Neuronal stem cell (in vitro differentiated cells): ENCODE measurements at regions not wholly inside any gene's neighbourhood (a gene's known extent, or its start where the extent isn't known, plus 50 kb on each side); places are given as distances from the start of the nearest gene placed in this dataset.

Experiments used
- DNase-seq: peaks from one replicate; pipeline ENCODE4 v3.0.0-alpha.2; 2013; ENCODE audit warnings: low spot score
- H2AFZ ChIP-seq: one replicate; pipeline ENCODE4 v1.6.1; 2013; ENCODE audit warnings: mild to moderate bottlenecking, low read length, inconsistent platforms
- H2AK5ac ChIP-seq: 2 replicates; pipeline ENCODE4 v1.6.1; 2013; ENCODE audit warnings: low read depth, mild to moderate bottlenecking, inconsistent platforms, low read length, moderate library complexity, mixed read lengths
- H2BK120ac ChIP-seq: 2 replicates; pipeline ENCODE4 v1.6.1; 2013; ENCODE audit warnings: low read depth, mild to moderate bottlenecking, inconsistent platforms, low read length, moderate library complexity, mixed read lengths
- H2BK12ac ChIP-seq: one replicate; pipeline ENCODE4 v1.6.1; 2013; ENCODE audit warnings: low read length, inconsistent platforms
- H2BK15ac ChIP-seq: 2 replicates; pipeline ENCODE4 v1.6.1; 2013; ENCODE audit warnings: mild to moderate bottlenecking, low read length, inconsistent platforms, mixed read lengths
- H2BK5ac ChIP-seq: one replicate; pipeline ENCODE4 v1.6.1; 2013; ENCODE audit warnings: inconsistent platforms, mild to moderate bottlenecking, low read length, moderate library complexity
- H3K14ac ChIP-seq: one replicate; pipeline ENCODE4 v1.6.1; 2013; ENCODE audit warnings: low read length, inconsistent platforms
- H3K18ac ChIP-seq: 2 replicates; pipeline ENCODE4 v1.6.1; 2013; ENCODE audit warnings: low read length, inconsistent platforms
- H3K23ac ChIP-seq: 2 replicates; pipeline ENCODE4 v1.6.1; 2013; ENCODE audit warnings: low read depth, mild to moderate bottlenecking, mixed read lengths, low read length, inconsistent platforms; ENCODE audit not compliant: poor library complexity
- H3K27ac ChIP-seq: replicated peaks from 3 replicates; pipeline ENCODE4 v1.5.1; 2013; ENCODE audit warnings: low read length, inconsistent platforms
- H3K27me3 ChIP-seq, 3 experiments: 2 replicates each; pipeline ENCODE4 v1.6.1; 2013; ENCODE audit warnings: low read length in 3 of 3, mild to moderate bottlenecking in 2 of 3, inconsistent platforms in 1 of 3, low read depth in 1 of 3, mixed read lengths in 1 of 3, moderate library complexity in 1 of 3; ENCODE audit not compliant: control insufficient read depth in 3 of 3, insufficient read depth in 3 of 3
- H3K36me3 ChIP-seq, 2 donors: replicated peaks in 1 of 2; 2 replicates each; pipeline ENCODE4 v1.6.1; 2013; ENCODE audit warnings: low read length in 2 of 2; ENCODE audit not compliant: control insufficient read depth in 2 of 2, insufficient read depth in 2 of 2
- H3K4ac ChIP-seq: 2 replicates; pipeline ENCODE4 v1.6.1; 2013; ENCODE audit warnings: inconsistent platforms, mild to moderate bottlenecking, low read length, moderate library complexity
- H3K4me1 ChIP-seq, 2 donors: 1 replicate in 1 of 2; 2 replicates in 1 of 2; pipeline ENCODE4 v1.6.1; 2013; ENCODE audit warnings: low read length in 2 of 2, low read depth in 1 of 2; ENCODE audit not compliant: control insufficient read depth in 2 of 2, insufficient read depth in 1 of 2
- H3K4me2 ChIP-seq: one replicate; pipeline ENCODE4 v1.6.1; 2013; ENCODE audit warnings: mild to moderate bottlenecking, low read length, inconsistent platforms; ENCODE audit not compliant: insufficient read depth, poor library complexity, severe bottlenecking
- H3K4me3 ChIP-seq, 2 donors: 2 replicates each; pipeline ENCODE4 v1.5.1; 2013; ENCODE audit warnings: low read length in 2 of 2, mild to moderate bottlenecking in 2 of 2, inconsistent platforms in 1 of 2, moderate library complexity in 1 of 2
- H3K79me1 ChIP-seq: one replicate; pipeline ENCODE4 v1.6.1; 2013; ENCODE audit warnings: low read depth, mild to moderate bottlenecking, inconsistent platforms, low read length, moderate library complexity
- H3K9ac ChIP-seq: one replicate; pipeline ENCODE4 v1.6.1; 2013; ENCODE audit warnings: mild to moderate bottlenecking, low read depth, low read length, inconsistent platforms; ENCODE audit not compliant: poor library complexity
- H3K9me3 ChIP-seq, 2 donors: replicated peaks in 1 of 2; 2 replicates each; pipeline versions ENCODE3 to v1.6.1; 2013; ENCODE audit warnings: low read length in 2 of 2, mild to moderate bottlenecking in 2 of 2, inconsistent platforms in 1 of 2, low read depth in 1 of 2, mixed read lengths in 1 of 2, moderate library complexity in 1 of 2; ENCODE audit not compliant: control insufficient read depth in 2 of 2, insufficient read depth in 1 of 2
- H4K8ac ChIP-seq: one replicate; pipeline ENCODE4 v1.6.1; 2013; ENCODE audit warnings: low read depth, mild to moderate bottlenecking, inconsistent platforms, low read length, moderate library complexity
- H4K91ac ChIP-seq: one replicate; pipeline ENCODE4 v1.6.1; 2013; ENCODE audit warnings: low read length, low read depth, mild to moderate bottlenecking, inconsistent platforms; ENCODE audit not compliant: poor library complexity
- WGBS, 2 donors: extraction: QIAGEN DNeasy Blood & Tissue Kit; methylation state at CpG; one replicate each; pipeline ENCODE4 v1.1.7; 2013; ENCODE audit warnings: missing lambda C conversion rate in 2 of 2, mixed read lengths in 1 of 2; ENCODE audit not compliant: insufficient read length in 2 of 2, insufficient replicate concordance in 1 of 2; ENCODE audit errors: extremely low coverage in 2 of 2; 5-methylcytosine and 5-hydroxymethylcytosine counted together

DNA sequence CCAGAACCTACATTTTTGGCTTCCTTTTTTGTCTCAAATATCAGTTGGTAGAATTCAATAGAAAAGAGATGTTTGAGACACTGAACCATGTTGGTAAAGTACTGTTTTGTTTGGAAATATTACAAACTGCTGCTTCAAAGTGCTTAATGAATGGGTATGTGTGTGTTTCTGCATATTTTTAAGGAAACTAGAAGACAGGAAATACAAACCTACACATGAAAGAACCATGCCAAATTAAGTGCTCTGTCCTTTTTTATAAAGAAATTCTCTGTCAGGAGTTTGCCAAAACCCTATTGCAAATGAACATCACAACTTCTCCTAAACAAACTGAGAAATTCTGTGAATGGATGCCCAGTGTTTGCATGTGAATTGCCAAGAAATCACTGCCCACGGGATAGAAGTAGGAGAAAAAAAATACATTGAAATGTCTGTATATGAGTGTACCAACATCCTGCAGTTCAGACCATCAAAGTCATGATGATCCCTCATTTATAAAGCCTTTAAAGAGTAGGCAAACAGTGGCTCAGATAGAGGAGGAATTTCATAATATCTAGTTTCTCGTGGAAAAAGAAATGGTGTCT lies 69.6 kb upstream of the RND3 start:
- H3K27ac ChIP-seq = no peak overlapping the region
- H3K23ac ChIP-seq = no peak overlapping the region
- H3K9me3 ChIP-seq = no peaks in the 10 kb centered on the region
- H2AK5ac ChIP-seq = no peak overlapping the region
- H2BK5ac ChIP-seq = no peak overlapping the region
- H2BK12ac ChIP-seq = no peak overlapping the region
- H2AFZ ChIP-seq = peak overlapping the region; percentile 0
- no peaks in the 10 kb centered on the region for H3K79me1 ChIP-seq
- no peak overlapping the region for H3K9ac ChIP-seq
- DNase-seq = no peak
- no peaks in the 10 kb centered on the region for H3K27me3 ChIP-seq
- H3K4me3 ChIP-seq = no peak overlapping the region
- H3K4me1 ChIP-seq = peaks cover 0 to 2% of the 10 kb centered on the region in 2 donors
- no peak overlapping the region for H3K4ac ChIP-seq
- no peak overlapping the region for H4K91ac ChIP-seq
- no peak overlapping the region for H3K14ac ChIP-seq
- H2BK15ac ChIP-seq = no peak overlapping the region
- H3K4me2 ChIP-seq = no peak overlapping the region
- no peak overlapping the region for H4K8ac ChIP-seq
- no peaks in the 10 kb centered on the region for H3K36me3 ChIP-seq
- no peak overlapping the region for H3K18ac ChIP-seq
- H2BK120ac ChIP-seq = no peak overlapping the region
- whole genome bisulfite sequencing, 2 donors = no CpG with 5 or more reads among the region's 2 CpGs

DNA sequence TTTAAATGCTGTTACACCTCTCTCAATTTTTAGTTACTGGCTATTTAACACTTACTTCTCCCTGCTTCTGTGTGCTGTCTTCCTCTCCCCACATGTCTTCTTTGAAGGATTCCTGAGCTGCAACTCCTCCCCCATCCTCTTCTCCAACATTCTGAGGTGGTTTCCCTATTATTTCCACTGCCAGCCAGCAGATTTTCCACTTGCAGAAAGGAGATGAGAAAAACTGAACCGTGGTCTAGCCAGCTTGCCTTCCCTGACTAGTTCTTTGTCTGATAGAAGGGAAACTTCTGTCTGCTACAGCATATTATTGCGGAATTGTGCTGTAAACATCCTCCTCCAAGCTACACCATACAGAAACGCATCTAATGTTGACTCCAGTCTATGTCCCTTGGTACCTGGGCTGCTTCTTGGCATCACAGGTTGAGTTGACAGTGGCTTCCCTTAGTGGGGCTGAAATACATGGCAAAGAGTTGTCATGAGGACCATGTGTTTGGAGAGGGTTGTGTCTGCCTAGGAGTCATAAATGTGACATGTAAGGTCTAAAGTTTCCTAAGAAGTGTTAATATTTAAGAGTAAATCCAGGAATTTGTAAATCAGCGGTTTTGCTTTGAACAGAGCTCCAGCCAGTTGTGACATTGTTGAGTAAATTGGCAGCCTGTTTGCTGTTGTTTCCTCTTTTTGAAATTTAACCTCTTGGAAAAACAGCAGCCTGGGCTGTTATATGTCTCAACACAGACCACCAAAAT lies 68.3 kb upstream of the RND3 start:
- peaks cover 0 to 2% of the 10 kb centered on the region in 2 donors for H3K4me1 ChIP-seq
- no peaks in the 10 kb centered on the region for H3K9me3 ChIP-seq
- no peak overlapping the region for H3K23ac ChIP-seq
- H4K8ac ChIP-seq = no peak overlapping the region
- DNase-seq = no peak
- H3K27me3 ChIP-seq = no peaks in the 10 kb centered on the region
- no peak overlapping the region for H3K4ac ChIP-seq
- H3K4me2 ChIP-seq = no peak overlapping the region
- no peak overlapping the region for H3K9ac ChIP-seq
- H2AK5ac ChIP-seq = no peak overlapping the region
- H2BK5ac ChIP-seq = no peak overlapping the region
- H3K14ac ChIP-seq = no peak overlapping the region
- no peaks in the 10 kb centered on the region for H3K36me3 ChIP-seq
- H3K27ac ChIP-seq = no peak overlapping the region
- H3K18ac ChIP-seq = no peak overlapping the region
- no peak overlapping the region for H2BK120ac ChIP-seq
- no peak overlapping the region for H2BK15ac ChIP-seq
- H4K91ac ChIP-seq = no peak overlapping the region
- peak overlapping the region; percentile 26 for H2AFZ ChIP-seq
- no peaks in the 10 kb centered on the region for H3K79me1 ChIP-seq
- H2BK12ac ChIP-seq = no peak overlapping the region
- WGBS, 2 donors = no CpG with 5 or more reads among the region's 4 CpGs
- H3K4me3 ChIP-seq = no peak overlapping the region

DNA sequence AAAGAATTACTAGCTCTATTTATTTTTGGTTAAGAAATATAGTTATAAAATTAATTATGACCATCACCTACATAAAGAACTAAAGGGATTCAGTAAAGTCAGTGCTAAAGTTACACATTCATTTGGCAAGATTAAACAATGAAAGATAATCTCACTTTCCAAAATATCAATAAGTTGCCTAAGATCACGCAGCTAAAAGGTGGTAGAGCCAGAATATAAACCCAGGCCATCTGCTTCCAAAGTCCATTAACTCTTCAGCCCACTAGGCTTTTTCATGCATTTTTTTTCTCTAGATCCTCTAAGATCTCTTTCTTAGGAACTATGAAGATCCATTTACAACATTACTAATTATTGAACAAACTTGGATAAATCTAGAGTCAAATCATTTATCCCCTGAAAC lies 66.6 kb upstream of the RND3 start:
- no peak for DNase-seq

DNA sequence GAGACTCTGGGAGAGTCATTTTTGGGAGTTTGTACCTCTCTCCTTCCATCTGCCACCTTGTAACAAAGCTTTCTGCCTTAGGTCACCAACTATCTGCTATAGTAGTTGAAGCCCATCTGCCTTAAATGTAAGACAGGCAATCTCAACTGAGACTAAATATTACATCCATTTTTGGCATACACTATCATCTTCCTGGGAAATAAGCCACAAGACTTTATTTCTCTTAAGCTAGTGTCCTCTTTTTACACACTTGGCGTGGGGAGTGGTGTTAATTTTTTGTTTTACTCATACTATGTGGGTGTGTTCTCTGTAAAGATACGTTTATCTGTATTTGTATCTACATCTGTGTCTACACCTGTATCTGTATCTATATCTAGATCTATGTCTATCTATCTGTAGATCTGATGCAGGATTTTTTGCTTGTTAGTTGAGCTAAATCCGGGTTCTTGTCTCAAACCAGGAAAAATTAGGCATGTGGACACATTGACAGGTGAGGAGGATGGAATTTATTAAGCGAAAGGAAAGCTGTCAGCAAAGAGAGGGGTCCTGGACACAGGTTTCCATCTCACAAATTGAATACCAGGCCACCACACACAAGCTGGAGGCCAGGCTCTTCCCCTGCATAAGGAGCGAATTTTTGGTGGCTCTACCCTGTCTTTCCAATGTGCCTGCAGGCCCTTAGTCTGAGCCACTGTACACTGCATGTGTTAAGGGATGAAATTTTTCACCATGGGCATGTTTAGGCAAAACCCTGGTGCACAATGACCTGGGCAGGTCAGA lies 64.8 kb upstream of the RND3 start:
- H3K4ac ChIP-seq = no peak overlapping the region
- H3K4me3 ChIP-seq = no peak overlapping the region
- H3K79me1 ChIP-seq = no peaks in the 10 kb centered on the region
- no CpG with 5 or more reads among the region's 5 CpGs for WGBS, 2 donors
- no peak for DNase-seq
- H3K27me3 ChIP-seq = no peaks in the 10 kb centered on the region
- H2BK15ac ChIP-seq = no peak overlapping the region
- H2BK120ac ChIP-seq = no peak overlapping the region
- no peak overlapping the region for H2BK5ac ChIP-seq
- H2AK5ac ChIP-seq = no peak overlapping the region
- no peak overlapping the region for H3K4me2 ChIP-seq
- no peak overlapping the region for H3K14ac ChIP-seq
- H3K9ac ChIP-seq = no peak overlapping the region
- peaks cover 0 to 2% of the 10 kb centered on the region in 2 donors for H3K4me1 ChIP-seq
- H4K8ac ChIP-seq = no peak overlapping the region
- H4K91ac ChIP-seq = no peak overlapping the region
- peak overlapping the region; percentile 76 for H2AFZ ChIP-seq
- H3K23ac ChIP-seq = no peak overlapping the region
- no peak overlapping the region for H3K18ac ChIP-seq
- no peaks in the 10 kb centered on the region for H3K9me3 ChIP-seq
- no peak overlapping the region for H3K27ac ChIP-seq
- H2BK12ac ChIP-seq = no peak overlapping the region
- no peaks in the 10 kb centered on the region for H3K36me3 ChIP-seq

More for the DNA sequence above, 66.6 kb upstream of the RND3 start:
- H3K9ac ChIP-seq = no peak overlapping the region
- no peak overlapping the region for H2BK15ac ChIP-seq
- peaks cover 0 to 2% of the 10 kb centered on the region in 2 donors for H3K4me1 ChIP-seq
- no peak overlapping the region for H3K18ac ChIP-seq
- H3K4me2 ChIP-seq = no peak overlapping the region
- no peak overlapping the region for H3K23ac ChIP-seq
- H3K9me3 ChIP-seq = no peaks in the 10 kb centered on the region
- H4K8ac ChIP-seq = no peak overlapping the region
- no peak overlapping the region for H2BK120ac ChIP-seq
- H2AK5ac ChIP-seq = no peak overlapping the region
- no peak overlapping the region for H3K4me3 ChIP-seq
- no peak overlapping the region for H3K14ac ChIP-seq
- no peak overlapping the region for H3K27ac ChIP-seq
- no peak overlapping the region for H2AFZ ChIP-seq
- no CpG with 5 or more reads among the region's 1 CpG for WGBS, 2 donors
- H3K36me3 ChIP-seq = no peaks in the 10 kb centered on the region
- no peak overlapping the region for H2BK5ac ChIP-seq
- H4K91ac ChIP-seq = no peak overlapping the region
- H3K79me1 ChIP-seq = no peaks in the 10 kb centered on the region
- no peak overlapping the region for H2BK12ac ChIP-seq
- H3K4ac ChIP-seq = no peak overlapping the region
- no peaks in the 10 kb centered on the region for H3K27me3 ChIP-seq
